GM18861 (cell line): ENCODE measurements at regions not wholly inside any gene's neighbourhood (a gene's known extent, or its start where the extent isn't known, plus 50 kb on each side); places are given as distances from the start of the nearest gene placed in this dataset.

Experiments
- ATAC-seq: cut with Tn5 transposase; IDR thresholded peaks from one replicate; pipeline ENCODE4 v1.9.1; 2021; ENCODE audit not compliant: unreplicated experiment

DNA sequence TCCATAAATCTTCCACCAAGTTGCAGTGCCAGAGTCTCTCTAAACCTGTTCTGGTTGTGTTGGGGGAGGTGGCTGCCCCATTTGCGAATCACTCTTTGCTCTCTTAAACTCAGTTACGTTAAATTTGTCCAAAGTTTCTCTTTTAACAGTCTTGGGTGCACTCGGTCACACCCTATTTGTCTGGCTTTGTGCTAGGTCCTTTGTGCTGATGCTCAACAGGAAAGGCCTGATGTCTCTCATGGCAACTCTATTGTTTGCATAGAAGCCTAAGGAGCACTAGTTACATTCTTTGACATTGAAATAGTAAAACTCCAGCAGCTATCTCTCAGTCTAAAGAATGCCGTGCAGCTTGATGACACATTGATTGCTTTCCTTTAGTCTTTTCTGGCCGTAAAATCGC, 105.1 kb downstream of the TRMT11 start:
- ATAC-seq, result no peak

DNA sequence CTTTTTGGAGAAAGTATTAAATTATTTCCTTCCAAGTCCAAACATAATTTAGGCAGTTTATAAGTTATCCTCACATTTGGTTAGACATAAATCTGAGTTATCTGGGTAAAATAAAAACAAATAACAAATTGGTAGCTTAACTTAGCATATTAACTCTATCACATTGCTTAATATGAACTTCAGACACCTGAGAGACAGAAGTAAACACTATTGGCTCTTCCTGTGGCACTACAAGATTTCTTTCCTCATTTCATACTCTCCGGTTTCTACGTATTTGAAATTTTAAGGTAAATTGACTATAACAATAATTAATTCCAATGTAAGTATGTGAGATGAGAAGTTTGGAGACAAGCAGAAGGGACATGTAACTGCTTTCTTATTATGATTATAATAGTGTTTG, 106.8 kb downstream of the TRMT11 start:
- ATAC-seq, result no peak

DNA sequence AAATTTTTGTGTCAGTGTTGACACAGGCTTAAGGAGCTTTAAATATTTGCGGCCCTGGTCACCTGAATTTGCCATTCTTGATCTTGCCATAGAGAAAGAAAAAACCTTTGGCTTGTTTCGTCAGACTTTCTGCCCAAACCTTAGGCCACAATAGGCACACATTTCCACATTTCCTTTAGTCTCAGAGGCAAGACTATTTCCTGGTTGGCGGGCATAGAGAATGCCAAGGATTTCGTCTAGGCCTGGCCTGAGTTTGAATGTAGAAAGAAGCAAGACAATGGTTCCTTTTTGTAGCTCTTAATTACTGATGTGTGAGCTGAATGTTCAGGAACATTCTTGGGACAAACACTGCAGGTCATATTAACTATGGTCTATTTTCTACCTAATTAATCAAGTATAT, 108.1 kb downstream of the TRMT11 start:
- no peak for ATAC-seq

DNA sequence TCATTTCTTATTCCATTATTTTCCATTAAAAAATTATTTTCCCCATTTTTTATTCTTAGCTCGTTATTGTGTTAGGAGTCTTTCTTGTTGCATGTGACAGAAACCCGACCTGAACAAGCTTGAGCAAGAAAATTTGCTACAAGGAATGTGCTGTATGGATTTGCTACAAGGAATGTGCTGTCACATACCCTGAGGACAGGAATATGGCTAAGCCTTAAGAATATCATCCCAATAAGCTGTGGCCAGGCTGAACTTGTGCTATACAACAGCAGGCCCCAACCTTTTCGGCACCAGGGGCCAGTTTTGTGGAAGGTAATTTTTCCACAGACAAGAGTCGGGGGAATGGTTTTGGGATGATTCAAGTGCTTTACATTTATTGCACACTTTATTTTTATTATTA, 114.0 kb downstream of the TRMT11 start:
- ATAC-seq, result no peak

DNA sequence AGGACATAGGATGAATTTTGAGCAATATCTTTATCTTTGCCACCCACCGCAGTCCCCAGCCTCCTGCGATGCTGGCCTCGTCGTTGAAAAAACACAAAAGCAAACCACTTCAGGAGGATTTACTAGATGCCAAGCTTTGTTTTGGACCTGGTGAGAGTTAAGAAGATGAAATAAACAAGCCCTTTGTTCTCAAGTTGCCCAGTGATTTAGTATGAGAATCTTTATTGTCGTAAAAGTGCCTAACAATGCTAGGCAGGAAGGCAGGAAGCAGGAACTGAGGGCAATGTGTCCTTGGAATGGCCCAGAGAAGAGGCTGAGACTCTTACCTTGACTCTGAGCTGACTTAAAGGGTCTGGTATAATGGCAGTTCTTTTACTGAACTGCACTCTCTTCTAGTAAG, 116.0 kb downstream of the TRMT11 start:
- no peak for ATAC-seq

DNA sequence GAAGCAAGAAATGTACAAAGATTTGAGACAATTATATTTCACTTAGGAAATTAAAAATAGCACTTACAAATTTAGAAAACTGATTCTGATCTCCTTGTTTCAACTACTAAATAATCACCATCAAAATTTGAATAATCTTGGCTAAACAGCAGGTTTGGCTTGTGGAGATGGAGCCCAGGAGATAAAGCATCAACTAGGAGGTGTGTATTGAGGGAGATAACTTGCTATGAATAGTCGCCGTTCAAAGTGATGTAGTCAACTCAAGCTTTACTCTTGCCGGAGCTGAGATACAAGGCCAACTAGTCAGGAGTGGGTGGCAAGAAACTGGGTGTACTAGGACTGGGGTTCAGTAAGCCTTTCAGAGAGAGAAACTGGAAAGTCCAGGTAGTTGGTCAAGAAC, 117.7 kb downstream of the TRMT11 start:
- ATAC-seq, result no peak

DNA sequence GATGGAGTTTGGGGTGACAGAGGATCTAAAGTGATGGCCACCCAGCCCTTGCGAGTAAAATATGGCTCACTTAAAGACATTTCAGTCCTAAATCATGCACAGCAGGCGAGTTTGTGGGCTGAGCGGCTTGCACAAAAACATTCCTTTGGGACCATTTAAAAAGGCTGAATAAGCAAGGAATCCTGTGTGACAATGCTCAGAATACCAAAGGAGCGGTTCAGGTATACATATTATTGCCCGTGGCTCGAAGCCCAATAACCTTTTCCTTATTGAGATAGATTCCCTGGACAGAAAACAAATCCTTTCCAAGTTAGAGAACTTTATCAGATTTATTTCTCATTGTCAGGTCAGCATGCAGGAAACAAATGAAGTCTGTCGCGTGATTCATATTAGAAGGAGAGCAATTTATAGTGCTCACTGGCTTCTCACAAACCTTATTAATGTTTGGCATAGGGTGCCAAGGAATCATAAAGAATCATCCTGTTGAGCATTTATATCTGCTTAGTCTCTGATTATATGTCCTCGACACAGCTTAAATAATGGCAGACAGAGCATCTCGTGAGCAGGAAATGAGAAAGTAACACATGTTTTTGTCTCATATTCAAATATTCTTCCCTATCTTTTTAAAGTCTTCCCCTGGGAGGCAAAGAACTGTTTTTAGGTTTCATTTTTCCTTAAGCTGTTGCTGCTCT, 121.3 kb downstream of the TRMT11 start:
- ATAC-seq, result no peak

DNA sequence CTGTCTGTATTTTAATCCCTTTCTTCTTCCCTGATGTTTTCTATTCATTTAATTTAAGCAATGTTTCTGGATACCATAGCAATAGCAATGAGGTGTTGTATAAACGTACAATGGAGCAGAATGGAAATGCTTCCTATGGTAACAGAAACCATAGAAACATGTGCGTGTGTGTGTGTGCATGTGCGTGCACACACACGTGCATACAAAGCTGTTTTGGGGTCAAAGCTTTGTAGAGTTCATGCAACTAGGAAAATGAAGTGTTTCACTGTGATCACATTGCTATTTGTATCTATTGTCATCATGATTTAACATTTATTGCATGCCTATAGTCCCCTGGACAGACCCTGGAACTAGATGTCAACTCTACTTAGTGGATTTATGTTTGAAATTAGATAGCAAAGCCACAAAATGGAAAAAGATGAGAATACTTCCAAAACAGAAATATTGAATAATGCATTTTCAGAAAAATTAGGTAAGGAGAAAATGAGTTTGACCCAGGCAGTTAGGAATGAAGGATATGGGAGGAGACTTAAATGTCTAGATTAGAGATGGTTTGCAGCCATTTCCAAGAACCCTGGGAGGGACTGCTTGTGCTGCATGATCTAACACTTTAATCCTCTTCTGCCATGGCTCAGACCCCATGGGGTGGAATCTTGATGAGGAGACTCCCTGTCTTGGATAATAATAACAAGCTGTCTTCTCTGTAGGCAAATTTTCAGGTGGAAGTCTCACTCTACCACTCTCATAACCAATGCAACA, 124.4 kb downstream of the TRMT11 start:
- no peak for ATAC-seq

DNA sequence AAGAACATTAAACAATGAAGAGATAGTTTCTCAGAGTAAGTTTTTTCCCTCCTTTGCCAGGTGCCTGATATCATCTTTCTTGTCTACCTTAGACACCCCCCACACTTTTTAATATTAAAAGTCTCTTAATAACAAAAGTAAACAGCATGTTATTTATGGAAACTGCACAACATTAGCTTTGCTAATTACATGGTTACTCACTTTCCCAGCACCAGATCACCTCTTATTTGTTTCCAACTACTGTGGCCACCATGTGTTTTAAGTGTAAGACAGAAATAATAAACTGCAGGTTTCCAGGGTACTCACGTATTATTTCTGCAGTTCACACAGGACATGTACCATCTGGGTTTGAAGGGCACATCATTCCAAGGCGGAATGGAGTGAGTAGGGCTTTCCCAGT, 125.0 kb downstream of the TRMT11 start:
- ATAC-seq, result no peak

DNA sequence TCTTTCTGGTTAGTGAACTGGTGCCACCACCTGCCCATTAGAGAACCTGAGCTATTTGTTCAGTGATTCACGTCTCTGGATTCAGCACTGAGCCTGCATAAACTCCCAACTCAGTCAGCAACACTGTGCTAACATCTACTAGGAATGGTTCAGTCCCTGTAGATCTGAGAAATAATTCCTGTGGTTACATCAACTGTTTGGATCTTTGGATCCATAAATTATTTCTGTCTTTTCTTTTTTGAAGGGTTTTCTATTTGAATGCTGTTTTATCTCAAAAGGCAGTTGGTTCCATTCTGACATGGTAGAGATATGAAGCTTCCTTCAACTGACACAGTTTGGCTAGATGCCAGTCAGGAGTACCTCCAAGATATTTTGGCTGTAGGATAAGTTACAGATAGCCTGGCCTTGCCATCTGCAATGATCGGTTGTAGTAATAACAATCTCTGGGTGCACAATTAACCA, 125.9 kb downstream of the TRMT11 start:
- ATAC-seq, result no peak

DNA sequence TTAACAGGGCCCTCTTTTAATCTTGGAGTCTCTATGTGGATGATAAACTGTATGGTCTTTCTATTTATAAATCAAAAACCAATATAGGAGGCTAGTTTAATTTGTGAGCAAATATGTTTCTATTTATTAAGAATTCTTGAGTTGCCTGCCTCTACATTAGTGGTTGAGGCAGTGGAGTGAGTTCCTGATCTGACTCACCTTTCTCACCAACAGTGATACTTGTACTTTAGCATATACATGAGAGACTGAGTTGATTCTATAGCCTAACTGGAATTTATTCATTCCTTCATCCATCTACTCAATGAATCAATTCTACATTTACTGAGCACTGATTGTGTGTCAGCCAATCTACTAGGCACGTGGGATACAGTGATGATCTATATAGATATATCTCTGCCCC, 126.9 kb downstream of the TRMT11 start:
- ATAC-seq, result no peak

DNA sequence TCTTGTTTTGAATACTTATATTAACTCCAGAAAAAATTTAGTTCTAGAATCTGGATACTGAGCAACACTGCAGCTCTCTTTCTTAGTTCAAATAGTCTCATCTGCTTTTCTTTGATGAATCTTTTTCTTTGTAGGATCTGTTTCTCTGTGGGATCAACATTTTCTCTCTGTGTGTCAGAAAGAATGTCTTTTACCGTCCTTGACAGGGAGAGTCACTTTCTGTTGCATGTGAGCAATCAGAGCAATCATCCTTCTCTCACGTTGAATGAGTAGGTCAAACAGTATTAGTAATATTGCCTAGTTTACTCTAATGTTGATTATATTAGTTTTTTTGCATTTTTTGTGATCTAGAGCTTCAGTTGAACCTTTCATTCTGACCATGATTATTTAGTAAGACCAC, 130.9 kb downstream of the TRMT11 start:
- ATAC-seq, result no peak

DNA sequence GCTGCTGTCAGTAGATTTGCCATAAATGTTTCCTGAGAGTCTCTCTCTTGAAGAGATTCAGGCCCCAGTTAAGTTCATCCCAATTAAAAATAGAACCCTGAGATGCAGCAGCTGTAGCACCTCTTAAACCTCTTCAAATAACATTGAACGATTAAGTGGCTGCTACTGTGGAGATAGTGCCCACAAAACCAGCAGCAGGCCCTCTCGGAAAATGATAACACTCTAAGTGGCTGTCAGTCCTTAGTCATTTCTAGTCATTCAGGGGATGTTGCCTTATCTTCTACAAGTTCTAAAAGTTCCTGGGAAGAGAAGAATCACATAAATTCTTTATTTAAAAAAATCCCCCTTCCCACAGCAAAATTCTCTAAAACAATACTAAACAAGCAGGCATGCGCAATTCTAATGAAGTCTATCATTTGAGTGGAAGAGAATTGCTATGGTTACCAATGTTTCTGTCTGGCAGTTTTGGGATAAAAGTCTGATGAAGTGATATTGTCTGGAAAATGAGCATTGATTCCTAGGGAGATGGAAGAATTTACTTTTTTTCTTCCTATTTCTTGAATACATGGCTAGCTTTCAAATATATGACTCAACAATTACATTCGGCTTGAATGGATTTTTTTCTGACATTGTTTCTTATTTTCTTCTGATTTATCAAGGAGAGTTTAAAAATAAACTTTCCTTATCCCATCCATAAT, 131.9 kb downstream of the TRMT11 start:
- no peak for ATAC-seq

DNA sequence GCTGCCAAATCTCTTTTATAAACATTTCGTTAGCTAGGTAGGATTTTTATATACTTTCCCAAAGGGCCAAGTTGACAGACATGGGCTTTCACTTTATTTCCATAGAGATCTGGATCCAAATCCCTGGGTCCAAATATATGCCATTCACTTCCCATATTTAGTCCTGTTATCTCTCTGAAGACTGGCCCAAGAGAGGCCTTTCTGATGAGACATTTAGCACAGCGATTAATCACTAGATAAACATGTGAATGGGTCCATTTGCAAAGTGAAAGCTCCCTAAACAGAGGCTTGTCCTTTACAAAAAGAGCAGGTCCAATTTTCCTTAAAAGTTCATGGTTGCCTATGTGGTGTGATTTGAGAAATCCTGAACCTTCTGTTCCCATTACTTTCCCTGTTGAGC, 132.6 kb downstream of the TRMT11 start:
- ATAC-seq, result no peak

DNA sequence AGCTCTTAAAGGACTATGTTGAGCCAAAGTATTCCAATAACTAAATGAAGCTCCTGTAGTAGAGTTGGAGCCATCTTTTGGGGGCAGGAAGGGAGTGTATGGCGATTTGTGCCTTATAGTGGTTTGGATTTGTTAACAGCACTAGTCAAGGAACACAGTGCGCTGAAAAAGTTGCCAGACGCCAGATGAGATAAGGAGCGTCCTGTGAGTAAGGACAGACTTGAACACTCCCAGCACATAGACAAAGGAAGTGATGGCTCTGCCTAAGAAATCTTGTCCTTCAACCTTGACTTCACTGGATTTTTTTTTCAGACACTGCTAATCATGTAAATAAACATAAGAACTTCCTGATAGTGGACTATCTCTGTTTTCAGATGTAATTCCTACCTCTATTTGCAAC, 136.9 kb downstream of the TRMT11 start:
- ATAC-seq, result no peak

DNA sequence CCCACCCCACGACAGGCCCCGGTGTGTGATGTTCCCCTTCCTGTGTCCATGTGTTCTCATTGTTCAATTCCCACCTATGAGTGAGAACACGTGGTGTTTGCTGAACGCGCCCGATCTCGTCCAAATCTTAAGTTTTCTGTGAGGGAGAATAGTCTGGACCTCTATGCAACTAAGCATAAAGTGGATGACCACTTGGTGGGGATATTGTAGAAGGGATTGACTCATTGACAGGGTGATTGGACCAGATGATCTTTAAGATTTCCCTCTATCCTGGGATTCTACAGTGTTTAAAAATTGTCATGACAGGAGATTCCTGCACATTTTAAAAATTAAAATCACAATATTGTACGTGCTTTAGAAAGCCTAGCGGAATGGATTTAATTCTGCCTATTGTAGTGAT, 141.3 kb downstream of the TRMT11 start:
- ATAC-seq, result no peak

DNA sequence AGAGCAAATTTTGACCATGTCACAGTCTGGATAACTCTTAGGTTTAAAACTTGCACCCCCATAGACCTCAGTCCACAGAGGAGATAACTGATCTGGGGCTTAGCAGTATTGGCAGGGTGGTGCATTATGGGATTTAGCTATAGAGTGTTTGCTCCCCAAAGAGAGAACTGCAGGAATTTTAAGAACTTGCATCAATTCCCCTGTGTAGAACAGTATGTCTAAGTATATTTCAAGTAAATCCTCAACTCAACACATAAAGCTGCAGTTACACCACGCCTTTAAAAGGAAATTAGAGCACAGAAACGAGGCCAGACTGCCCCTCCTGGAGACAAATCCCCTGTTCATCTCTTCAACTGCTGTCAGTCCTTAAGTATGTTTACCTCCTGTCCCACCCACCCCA, 144.9 kb downstream of the TRMT11 start:
- ATAC-seq, result no peak

DNA sequence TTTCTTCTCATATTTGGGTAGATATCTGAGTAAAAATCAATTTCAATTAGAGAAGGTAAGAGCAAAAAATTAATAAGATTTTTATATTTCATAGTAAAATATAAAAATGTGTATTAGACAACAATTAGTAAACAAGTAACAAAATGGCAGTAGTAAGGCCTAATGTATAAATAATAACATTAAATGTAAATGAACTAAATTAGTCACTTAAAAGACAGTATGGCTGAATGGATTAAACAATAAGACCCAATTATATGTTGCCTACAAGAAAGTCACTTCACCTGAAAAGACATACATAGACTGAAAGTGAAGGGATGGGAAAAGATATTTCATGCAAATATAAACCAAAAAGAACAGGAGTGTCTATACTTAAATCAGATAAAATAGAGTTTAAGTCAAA, 147.6 kb downstream of the TRMT11 start:
- ATAC-seq, result no peak

DNA sequence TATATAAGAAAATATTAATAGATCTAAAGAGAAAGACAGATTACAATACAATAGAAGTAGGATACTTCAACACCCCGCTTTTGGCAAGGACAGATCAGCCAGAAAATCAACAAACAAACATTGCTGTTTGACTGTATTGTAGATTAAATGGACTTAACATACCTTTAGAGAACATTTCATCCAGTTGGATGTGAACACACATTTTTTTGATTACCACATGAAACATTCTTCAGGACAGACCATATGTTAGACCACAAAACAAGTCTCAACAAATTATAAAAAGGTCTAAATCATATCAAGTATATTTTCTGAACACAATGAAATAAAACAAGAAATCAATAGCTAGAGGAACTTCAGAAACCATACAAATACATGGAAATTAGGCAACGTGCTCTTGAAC, 148.2 kb downstream of the TRMT11 start:
- ATAC-seq, result no peak

DNA sequence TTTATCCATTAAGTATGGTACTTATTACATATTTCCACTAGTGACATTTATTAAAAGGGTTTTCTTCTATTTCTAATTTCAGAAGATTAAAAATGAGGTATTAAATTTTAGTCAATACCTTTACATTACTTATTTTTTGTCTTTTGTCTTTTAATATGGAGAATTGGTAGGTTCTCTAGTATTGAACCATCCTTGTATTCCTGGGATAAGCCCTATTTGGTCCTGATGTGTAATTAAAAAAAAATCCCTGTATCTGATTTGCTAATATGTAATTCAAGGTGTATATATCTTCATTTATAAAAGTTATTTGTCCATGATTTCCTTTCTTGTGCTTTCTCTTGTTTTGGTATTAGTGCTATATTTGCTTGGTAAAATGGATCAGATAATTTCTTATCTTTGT, 153.7 kb downstream of the TRMT11 start:
- ATAC-seq, result no peak

DNA sequence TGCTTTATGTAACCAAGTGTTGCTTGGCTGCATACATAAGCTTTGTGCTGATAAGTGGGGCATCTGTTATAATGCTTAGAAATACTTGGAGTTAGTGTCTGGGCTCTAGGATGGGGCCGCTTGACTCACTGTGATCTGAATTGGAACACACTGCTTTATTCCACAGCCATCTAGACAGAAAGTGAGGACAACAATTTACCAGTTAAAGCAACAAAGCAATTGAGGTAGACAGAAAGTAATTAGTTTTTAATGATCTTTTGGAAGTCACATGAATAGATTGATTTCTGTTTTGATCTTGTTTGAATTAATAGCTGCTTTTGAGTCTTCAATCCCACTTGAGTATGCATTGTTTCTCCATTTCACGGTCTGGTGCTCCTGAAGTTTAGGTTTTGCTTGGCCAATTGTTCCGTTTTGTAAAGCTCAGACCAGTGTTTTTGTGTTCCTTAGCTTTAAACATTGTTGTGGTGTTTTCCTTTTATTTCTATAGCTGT, 157.5 kb downstream of the TRMT11 start:
- no peak for ATAC-seq

DNA sequence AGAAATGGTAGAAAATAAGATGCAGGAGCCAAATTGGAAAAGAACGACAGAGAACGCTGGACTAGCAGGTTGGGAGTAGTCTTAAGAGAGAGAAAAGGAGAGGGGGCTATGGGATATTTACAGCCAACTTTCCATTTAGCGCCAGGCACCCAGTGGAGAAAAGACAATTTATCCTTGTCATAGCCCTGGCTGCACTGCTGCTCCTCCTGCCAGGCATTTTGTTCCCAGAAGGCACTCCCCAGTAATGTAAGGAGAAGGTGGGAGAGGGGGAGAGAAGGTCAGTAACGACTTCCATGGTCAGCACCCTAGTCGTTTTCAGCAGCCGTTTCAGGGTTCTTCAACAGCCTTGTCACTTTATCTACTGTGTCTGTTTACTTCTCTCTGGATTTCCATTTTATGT, 159.0 kb downstream of the TRMT11 start:
- ATAC-seq, result no peak
